ENCODE measurements at regions not wholly inside any gene's neighbourhood (a gene's known extent, or its start where the extent isn't known, plus 50 kb on each side); places are given as distances from the start of the nearest gene placed in this dataset.
"Not testable (repeated sequence)": the region's sequence is repeated elsewhere in the genome, so short reads cannot be mapped to it uniquely, and the experiment has no call there.

- in situ Hi-C loops (cut with HindIII; ENCODE audit: low sequenced_read_pairs): no loop called here
- DNase-seq (ENCODE audit: low spot score): no peak
Observed at GRCh38 chr3:153495422-153495821, 333.4 kb downstream of the RAP2B start.

- DNase-seq (ENCODE audit: low spot score): no peak
- in situ Hi-C loops (cut with HindIII; ENCODE audit: low sequenced_read_pairs): no loop called here
Observed at GRCh38 chr3:153502682-153503081, 340.7 kb downstream of the RAP2B start.

- DNase-seq (ENCODE audit: low spot score): no peak
- in situ Hi-C loops (cut with HindIII; ENCODE audit: low sequenced_read_pairs): no loop called here
Observed at GRCh38 chr3:153503873-153504272, 341.8 kb downstream of the RAP2B start.

- in situ Hi-C loops (cut with HindIII; ENCODE audit: low sequenced_read_pairs); DNase-seq (ENCODE audit: low spot score): not testable (repeated sequence)
Observed at GRCh38 chr3:153506205-153506604, 344.2 kb downstream of the RAP2B start.

- in situ Hi-C loops (cut with HindIII; ENCODE audit: low sequenced_read_pairs); DNase-seq (ENCODE audit: low spot score): not testable (repeated sequence)
Observed at GRCh38 chr3:153506686-153507085, 344.7 kb downstream of the RAP2B start.

- DNase-seq (ENCODE audit: low spot score): no peak
- in situ Hi-C loops (cut with HindIII; ENCODE audit: low sequenced_read_pairs): no loop called here
Observed at GRCh38 chr3:153513236-153513635, 351.2 kb downstream of the RAP2B start.

- DNase-seq (ENCODE audit: low spot score): no peak
- in situ Hi-C loops (cut with HindIII; ENCODE audit: low sequenced_read_pairs): no loop called here
Observed at GRCh38 chr3:153528473-153528872, 366.4 kb downstream of the RAP2B start.

- in situ Hi-C loops (cut with HindIII; ENCODE audit: low sequenced_read_pairs): no loop called here
Observed at GRCh38 chr3:153539263-153539662, 377.2 kb downstream of the RAP2B start.

GRCh38 chr3:153545471-153545870 lies 383.4 kb downstream of the RAP2B start:
- in situ Hi-C loops (cut with HindIII; ENCODE audit: low sequenced_read_pairs): no loop called here
- no peak for DNase-seq (ENCODE audit: low spot score)

More at GRCh38 chr3:153539263-153539662, 377.2 kb downstream of the RAP2B start:
- no peak for DNase-seq (ENCODE audit: low spot score)

GRCh38 chr3:153547970-153548369 lies 385.9 kb downstream of the RAP2B start:
- in situ Hi-C loops (cut with HindIII; ENCODE audit: low sequenced_read_pairs): no loop called here
- DNase-seq (ENCODE audit: low spot score): no peak

GRCh38 chr3:153549686-153550085 lies 387.7 kb downstream of the RAP2B start:
- not testable (repeated sequence) for DNase-seq (ENCODE audit: low spot score)

GRCh38 chr3:153551536-153552285 lies 389.7 kb downstream of the RAP2B start:
- no peak for DNase-seq (ENCODE audit: low spot score)
- in situ Hi-C loops (cut with HindIII; ENCODE audit: low sequenced_read_pairs): no loop called here

More at GRCh38 chr3:153549686-153550085, 387.7 kb downstream of the RAP2B start:
- in situ Hi-C loops (cut with HindIII; ENCODE audit: low sequenced_read_pairs): not testable (repeated sequence)

- in situ Hi-C loops (cut with HindIII; ENCODE audit: low sequenced_read_pairs): no loop called here
- DNase-seq (ENCODE audit: low spot score): no peak
Observed at GRCh38 chr3:153552887-153553604, 391.0 kb downstream of the RAP2B start.

GRCh38 chr3:153553605-153553945 lies 391.5 kb downstream of the RAP2B start:
- in situ Hi-C loops (cut with HindIII; ENCODE audit: low sequenced_read_pairs): no loop called here
- DNase-seq (ENCODE audit: low spot score): no peak

- no peak for DNase-seq (ENCODE audit: low spot score)
- in situ Hi-C loops (cut with HindIII; ENCODE audit: low sequenced_read_pairs): no loop called here
Observed at GRCh38 chr3:153555919-153556318, 393.9 kb downstream of the RAP2B start.

- in situ Hi-C loops (cut with HindIII; ENCODE audit: low sequenced_read_pairs); DNase-seq (ENCODE audit: low spot score): not testable (repeated sequence)
Observed at GRCh38 chr3:153559366-153559765, 397.3 kb downstream of the RAP2B start.

- no peak for DNase-seq (ENCODE audit: low spot score)
- in situ Hi-C loops (cut with HindIII; ENCODE audit: low sequenced_read_pairs): no loop called here
Observed at GRCh38 chr3:153567011-153567410, 405.0 kb downstream of the RAP2B start.

- in situ Hi-C loops (cut with HindIII; ENCODE audit: low sequenced_read_pairs): no loop called here
- no peak for DNase-seq (ENCODE audit: low spot score)
Observed at GRCh38 chr3:153567556-153567955, 405.5 kb downstream of the RAP2B start.

- DNase-seq (ENCODE audit: low spot score); in situ Hi-C loops (cut with HindIII; ENCODE audit: low sequenced_read_pairs): not testable (repeated sequence)
Observed at GRCh38 chr3:153570481-153570880, 408.5 kb downstream of the RAP2B start.

- in situ Hi-C loops (cut with HindIII; ENCODE audit: low sequenced_read_pairs): no loop called here
- DNase-seq (ENCODE audit: low spot score): no peak
Observed at GRCh38 chr3:153572165-153572564, 410.1 kb downstream of the RAP2B start.

- in situ Hi-C loops (cut with HindIII; ENCODE audit: low sequenced_read_pairs): no loop called here
- no peak for DNase-seq (ENCODE audit: low spot score)
Observed at GRCh38 chr3:153572654-153573053, 410.6 kb downstream of the RAP2B start.

Data from G401 (cell line).